CD4-positive, alpha-beta memory T cell (primary cell): ENCODE measurements at regions not wholly inside any gene's neighbourhood (a gene's known extent, or its start where the extent isn't known, plus 50 kb on each side); places are given as distances from the start of the nearest gene placed in this dataset.

Experiments used
- CTCF ChIA-PET: fragments of 350-600 bp; sonication (Branson Sonifier 250); formaldehyde crosslinking; loops from one replicate; lab custom pipeline; 2021; ENCODE audit warnings: inconsistent platforms; ENCODE audit not compliant: partially characterized antibody; lab: Charles Lee
- POLR2A ChIA-PET: fragments of 350-600 bp; sonication (Branson Sonifier 250); formaldehyde crosslinking; loops from one replicate; lab custom pipeline; 2021; ENCODE audit not compliant: partially characterized antibody; lab: Charles Lee
- DNase-seq, 5 donors: peaks; one replicate each; pipeline versions ENCODE4 v3.0.0 to v3.0.0-alpha.2; 2020 to 2022; ENCODE audit warnings: mixed read lengths in 1 of 5
- H3K27ac ChIP-seq: one replicate; pipeline ENCODE4 v1.7.0; 2013; ENCODE audit warnings: low read depth, low read length
- H3K27me3 ChIP-seq: 2 replicates; pipeline ENCODE4 v1.7.0; 2013; ENCODE audit warnings: mild to moderate bottlenecking, low read length, moderate library complexity; ENCODE audit not compliant: insufficient read depth
- H3K36me3 ChIP-seq: 2 replicates; pipeline ENCODE4 v1.7.0; 2013; ENCODE audit warnings: mild to moderate bottlenecking, low read length, moderate library complexity; ENCODE audit not compliant: insufficient read depth
- H3K4me1 ChIP-seq: 2 replicates; pipeline ENCODE4 v1.7.0; 2013; ENCODE audit warnings: mild to moderate bottlenecking, low read length, moderate library complexity; ENCODE audit not compliant: insufficient read depth
- H3K4me3 ChIP-seq, 2 donors: one replicate each; pipeline ENCODE4 v1.7.0; 2013; ENCODE audit warnings: low read length in 2 of 2, mild to moderate bottlenecking in 1 of 2
- H3K9me3 ChIP-seq, 2 donors: one replicate each; pipeline ENCODE4 v1.7.0; 2013; ENCODE audit warnings: low read length in 2 of 2, control low read depth in 1 of 2; ENCODE audit not compliant: control insufficient read depth in 1 of 2
- H3K27ac Mint-ChIP-seq, 7 donors: one replicate each; pipeline ENCODE4 v1.8.0; 2020 to 2021; ENCODE audit warnings: mixed read lengths in 7 of 7, mild to moderate bottlenecking in 6 of 7, inconsistent platforms in 3 of 7, moderate library complexity in 3 of 7
- H3K27me3 Mint-ChIP-seq, 2 donors: one replicate each; pipeline ENCODE4 v1.8.0; 2020 to 2021; ENCODE audit warnings: mixed read lengths in 2 of 2
- H3K36me3 Mint-ChIP-seq, 2 donors: one replicate each; pipeline ENCODE4 v1.8.0; 2020 to 2021; ENCODE audit warnings: mixed read lengths in 2 of 2, inconsistent platforms in 1 of 2, mild to moderate bottlenecking in 1 of 2
- H3K4me1 Mint-ChIP-seq, 4 donors: one replicate each; pipeline ENCODE4 v1.8.0; 2020 to 2021; ENCODE audit warnings: mixed read lengths in 4 of 4, mild to moderate bottlenecking in 1 of 4
- H3K4me3 Mint-ChIP-seq, 8 donors: one replicate each; pipeline ENCODE4 v1.8.0; 2020 to 2021; ENCODE audit warnings: mixed read lengths in 8 of 8, mild to moderate bottlenecking in 7 of 8, moderate library complexity in 6 of 8, inconsistent platforms in 3 of 8
- H3K9me3 Mint-ChIP-seq, 8 donors: one replicate each; pipeline ENCODE4 v1.8.0; 2020 to 2021; ENCODE audit warnings: mixed read lengths in 8 of 8, mild to moderate bottlenecking in 5 of 8, inconsistent platforms in 3 of 8, moderate library complexity in 1 of 8
- intact Hi-C: fragments of 100-400 bp; cut with micrococcal nuclease; formaldehyde crosslinking; loops from one replicate; pipeline ENCODE4 v1.15.1; 2023

DNA sequence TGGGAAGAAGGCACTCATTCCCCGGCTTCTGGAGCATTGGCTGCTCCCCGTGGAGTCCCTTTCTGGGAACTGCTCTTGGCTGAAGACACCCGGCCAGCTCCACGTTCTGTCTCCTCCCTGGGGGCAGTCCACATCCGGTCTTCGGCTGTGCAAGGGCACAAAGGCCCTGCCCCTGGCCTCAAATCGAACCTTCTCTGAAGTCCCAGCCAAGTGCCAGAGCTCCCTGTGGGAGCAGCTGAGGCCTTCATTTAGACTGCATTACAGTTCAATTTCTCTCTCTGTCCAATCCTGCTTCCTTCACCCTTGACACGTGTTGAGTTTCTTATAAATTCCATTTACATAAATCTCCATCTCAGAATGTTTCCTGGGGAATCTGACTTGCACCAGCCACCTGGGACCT lies 132.9 kb upstream of the POU3F1 start:
- no peaks in the 10 kb centered on the region for H3K9me3 ChIP-seq
- Mint-ChIP-seq H3K36me3 (no peaks in the 10 kb centered on the region), H3K27ac (no peak overlapping the region), H3K4me1 (no peaks in the 10 kb centered on the region), H3K27me3 (peaks cover 2 to 20% of the 10 kb centered on the region in 2 donors), H3K9me3 (no peaks in the 10 kb centered on the region), H3K4me3 (no peak overlapping the region)
- no peaks in the 10 kb centered on the region for H3K4me1 ChIP-seq
- H3K27me3 ChIP-seq: no peaks in the 10 kb centered on the region
- ChIA-PET POLR2A (no interaction called here), CTCF (no interaction called here)
- H3K27ac ChIP-seq: no peak overlapping the region
- no peak for DNase-seq
- intact Hi-C loops: no loop called here
- H3K36me3 ChIP-seq: no peaks in the 10 kb centered on the region
- H3K4me3 ChIP-seq: no peak overlapping the region

DNA sequence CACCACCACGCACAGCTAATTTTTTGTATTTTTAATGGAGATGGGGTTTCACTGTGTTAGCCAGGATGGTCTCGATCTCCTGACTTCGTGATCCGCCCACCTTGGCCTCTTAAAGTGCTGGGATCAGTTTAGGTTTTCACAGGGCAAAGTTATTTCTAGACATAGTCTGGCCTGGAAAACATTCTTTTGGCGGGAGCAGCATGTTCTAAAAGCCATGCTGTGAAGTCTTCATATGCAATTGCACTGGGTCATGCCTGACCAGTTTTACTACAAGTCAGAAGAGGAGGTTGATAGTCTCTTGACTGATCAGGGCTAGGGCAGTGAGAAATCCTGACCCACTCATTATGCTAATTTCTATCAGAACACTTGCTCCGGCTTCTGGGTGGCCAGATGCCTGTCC lies 131.6 kb upstream of the POU3F1 start:
- Histone ChIP-seq H3K4me3 (no peak overlapping the region), H3K27me3 (no peaks in the 10 kb centered on the region), H3K9me3 (no peaks in the 10 kb centered on the region), H3K4me1 (no peaks in the 10 kb centered on the region), H3K27ac (no peak overlapping the region), H3K36me3 (no peaks in the 10 kb centered on the region)
- no peaks in the 10 kb centered on the region for H3K36me3 Mint-ChIP-seq
- peaks cover 5 to 14% of the 10 kb centered on the region in 2 donors for H3K27me3 Mint-ChIP-seq
- no peaks in the 10 kb centered on the region for H3K9me3 Mint-ChIP-seq
- no peak for DNase-seq
- POLR2A ChIA-PET: no interaction called here
- CTCF ChIA-PET: no interaction called here
- H3K27ac Mint-ChIP-seq: no peak overlapping the region
- intact Hi-C loops: no loop called here
- no peak overlapping the region for H3K4me3 Mint-ChIP-seq
- no peaks in the 10 kb centered on the region for H3K4me1 Mint-ChIP-seq

DNA sequence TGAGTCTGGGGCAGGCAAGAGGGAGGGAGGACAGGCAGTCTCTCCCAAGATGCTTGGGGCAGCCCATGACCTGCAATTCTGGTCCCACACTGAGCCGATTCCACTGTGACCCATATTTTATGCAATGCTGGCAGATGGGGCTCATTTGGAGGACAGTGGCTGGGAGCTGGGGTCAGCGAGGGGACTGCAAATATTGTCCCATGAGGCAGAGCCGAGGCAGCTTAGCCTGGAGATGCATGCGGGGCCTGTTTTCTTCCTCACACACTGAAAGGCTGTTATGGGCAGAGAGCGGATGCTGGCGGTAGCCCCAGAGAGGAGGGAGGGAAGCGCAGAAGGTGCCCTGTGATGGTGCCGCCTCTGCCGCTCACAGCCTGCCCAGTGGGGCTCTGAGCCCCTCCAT lies 128.5 kb upstream of the POU3F1 start:
- no peaks in the 10 kb centered on the region for H3K36me3 ChIP-seq
- DNase-seq: no peak
- H3K4me1 ChIP-seq: no peaks in the 10 kb centered on the region
- H3K9me3 Mint-ChIP-seq: no peaks in the 10 kb centered on the region
- H3K4me3 Mint-ChIP-seq: no peak overlapping the region
- ChIA-PET POLR2A (no interaction called here), CTCF (no interaction called here)
- H3K4me3 ChIP-seq: no peak overlapping the region
- no peak overlapping the region for H3K27ac Mint-ChIP-seq
- no peaks in the 10 kb centered on the region for H3K4me1 Mint-ChIP-seq
- H3K27me3 Mint-ChIP-seq: peaks cover 5 to 15% of the 10 kb centered on the region in 2 donors
- intact Hi-C loops: no loop called here
- no peak overlapping the region for H3K27ac ChIP-seq
- no peaks in the 10 kb centered on the region for H3K36me3 Mint-ChIP-seq
- H3K9me3 ChIP-seq: no peaks in the 10 kb centered on the region
- no peaks in the 10 kb centered on the region for H3K27me3 ChIP-seq

DNA sequence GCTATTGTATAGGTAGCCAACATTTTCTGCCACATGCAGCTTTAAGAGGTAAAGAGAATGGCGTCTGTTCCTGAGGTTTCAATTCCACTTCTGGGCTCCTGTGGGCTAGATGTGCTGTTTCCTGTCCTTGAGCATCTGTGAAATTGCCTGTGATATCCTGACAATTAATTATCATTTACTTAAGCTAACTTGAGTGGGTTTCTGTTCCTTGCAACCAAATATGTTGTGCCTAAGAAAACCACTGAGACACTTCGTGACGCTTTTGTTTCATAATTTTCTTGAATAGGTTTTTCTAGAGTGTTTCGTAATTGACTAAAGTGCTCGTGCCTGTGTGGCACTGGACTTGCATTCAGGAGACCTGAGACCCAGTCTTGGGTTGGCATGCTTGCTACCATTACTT lies 127.3 kb upstream of the POU3F1 start:
- H3K27ac Mint-ChIP-seq: no peak overlapping the region
- H3K4me1 Mint-ChIP-seq: no peaks in the 10 kb centered on the region
- DNase-seq: no peak
- H3K9me3 ChIP-seq: no peaks in the 10 kb centered on the region
- no peaks in the 10 kb centered on the region for H3K4me1 ChIP-seq
- H3K4me3 Mint-ChIP-seq: no peak overlapping the region
- CTCF ChIA-PET: no interaction called here
- peaks cover 5 to 10% of the 10 kb centered on the region in 2 donors for H3K27me3 Mint-ChIP-seq
- POLR2A ChIA-PET: no interaction called here
- H3K36me3 ChIP-seq: no peaks in the 10 kb centered on the region
- H3K36me3 Mint-ChIP-seq: no peaks in the 10 kb centered on the region
- H3K27ac ChIP-seq: no peak overlapping the region
- H3K4me3 ChIP-seq: no peak overlapping the region
- no peaks in the 10 kb centered on the region for H3K27me3 ChIP-seq
- H3K9me3 Mint-ChIP-seq: no peaks in the 10 kb centered on the region
- intact Hi-C loops: no loop called here

DNA sequence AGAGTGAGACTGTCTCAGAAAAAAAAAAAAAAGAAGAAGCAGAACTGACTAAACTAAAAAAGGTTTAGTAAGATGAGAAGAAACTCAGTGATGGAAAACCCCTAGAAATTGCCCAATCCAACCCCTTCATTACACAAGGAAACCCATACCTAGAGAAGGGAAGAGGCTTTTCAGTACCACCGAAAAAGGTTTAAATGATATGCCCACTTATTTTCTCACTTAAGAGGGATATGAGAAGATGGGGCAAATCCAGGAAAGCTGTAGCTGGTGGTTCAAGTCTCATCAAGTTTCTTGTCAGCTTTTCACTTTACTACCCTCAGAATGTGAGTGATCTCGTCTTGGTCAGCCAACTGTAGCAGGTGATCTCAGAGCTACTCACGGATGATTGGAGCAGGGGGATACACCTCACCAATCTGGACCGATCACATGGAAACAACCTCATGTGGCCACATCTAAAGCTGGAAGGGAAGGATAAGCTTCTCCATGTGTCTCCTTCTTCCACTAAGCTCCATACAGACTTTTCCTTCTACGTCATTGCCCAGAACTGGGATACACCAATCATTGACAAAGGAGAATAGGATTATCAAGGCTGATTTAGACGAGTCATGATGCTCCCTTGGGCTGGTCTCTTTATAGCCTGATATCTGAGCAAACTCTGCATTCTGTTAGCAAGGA lies 126.7 kb upstream of the POU3F1 start:
- Histone ChIP-seq H3K27me3 (no peaks in the 10 kb centered on the region), H3K36me3 (no peaks in the 10 kb centered on the region), H3K4me3 (no peak overlapping the region), H3K9me3 (no peaks in the 10 kb centered on the region), H3K4me1 (no peaks in the 10 kb centered on the region), H3K27ac (no peak overlapping the region)
- intact Hi-C loops: no loop called here
- DNase-seq: no peak
- H3K27me3 Mint-ChIP-seq: peaks cover 5 to 10% of the 10 kb centered on the region in 2 donors
- POLR2A ChIA-PET: no interaction called here
- no peak overlapping the region for H3K4me3 Mint-ChIP-seq
- no peaks in the 10 kb centered on the region for H3K4me1 Mint-ChIP-seq
- CTCF ChIA-PET: no interaction called here
- no peak overlapping the region for H3K27ac Mint-ChIP-seq
- no peaks in the 10 kb centered on the region for H3K9me3 Mint-ChIP-seq
- no peaks in the 10 kb centered on the region for H3K36me3 Mint-ChIP-seq

DNA sequence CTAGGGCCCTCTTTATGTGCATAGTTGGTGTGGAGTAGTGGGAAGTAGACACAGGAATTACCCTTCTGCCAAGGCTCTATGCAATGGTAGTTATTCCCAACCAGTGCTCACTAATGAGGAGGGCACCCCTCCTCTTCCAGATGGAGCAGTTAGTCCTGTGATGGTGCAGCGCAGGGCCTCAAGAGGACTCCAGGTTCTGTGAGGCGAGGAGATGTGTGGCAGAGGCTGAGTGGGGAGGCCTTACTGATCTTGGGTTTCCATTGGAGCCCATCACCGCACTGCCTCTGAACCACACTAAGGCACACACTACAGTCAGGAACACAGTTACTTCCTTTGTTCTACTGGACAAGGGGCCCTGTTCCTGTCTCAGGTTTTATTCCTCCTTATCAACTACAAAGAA lies 122.5 kb upstream of the POU3F1 start:
- no peaks in the 10 kb centered on the region for H3K4me1 Mint-ChIP-seq
- H3K27me3 ChIP-seq: no peaks in the 10 kb centered on the region
- ChIA-PET POLR2A (no interaction called here), CTCF (no interaction called here)
- H3K9me3 Mint-ChIP-seq: no peaks in the 10 kb centered on the region
- H3K4me3 ChIP-seq: no peak overlapping the region
- H3K27ac ChIP-seq: no peak overlapping the region
- no peak for DNase-seq
- H3K36me3 ChIP-seq: no peaks in the 10 kb centered on the region
- no peak overlapping the region for H3K27ac Mint-ChIP-seq
- H3K4me3 Mint-ChIP-seq: no peak overlapping the region
- no peaks in the 10 kb centered on the region for H3K4me1 ChIP-seq
- peaks cover 8 to 15% of the 10 kb centered on the region in 2 donors for H3K27me3 Mint-ChIP-seq
- no peaks in the 10 kb centered on the region for H3K9me3 ChIP-seq
- no peaks in the 10 kb centered on the region for H3K36me3 Mint-ChIP-seq
- intact Hi-C loops: no loop called here

DNA sequence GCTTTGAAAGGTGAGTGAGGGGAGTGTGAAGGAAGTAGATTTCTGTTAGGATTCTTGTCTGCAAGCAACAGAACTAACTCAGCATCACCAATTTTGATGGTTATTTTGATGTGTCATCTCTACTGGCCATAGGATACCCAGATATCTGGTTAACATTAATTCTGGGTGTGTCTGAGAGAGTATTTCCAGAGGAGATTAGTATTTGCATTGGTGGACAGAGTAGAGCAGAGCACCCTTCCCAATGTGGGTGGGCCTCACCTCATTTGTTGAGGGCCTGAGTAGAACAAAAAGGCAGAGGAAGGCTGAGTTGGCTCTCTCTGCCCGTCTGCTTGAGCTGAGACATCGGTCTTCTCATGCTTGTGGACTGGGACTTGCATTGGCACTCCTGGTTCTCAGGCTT lies 121.8 kb upstream of the POU3F1 start:
- H3K36me3 ChIP-seq: no peaks in the 10 kb centered on the region
- no peaks in the 10 kb centered on the region for H3K9me3 ChIP-seq
- H3K27me3 ChIP-seq: no peaks in the 10 kb centered on the region
- intact Hi-C loops: no loop called here
- CTCF ChIA-PET: no interaction called here
- POLR2A ChIA-PET: no interaction called here
- no peak for DNase-seq
- Mint-ChIP-seq H3K9me3 (no peaks in the 10 kb centered on the region), H3K36me3 (no peaks in the 10 kb centered on the region), H3K27ac (peak overlapping the region in 1 of 7 donors; percentile 14), H3K4me1 (no peaks in the 10 kb centered on the region), H3K4me3 (no peak overlapping the region), H3K27me3 (peaks cover 10 to 14% of the 10 kb centered on the region in 2 donors)
- H3K4me3 ChIP-seq: no peak overlapping the region
- no peak overlapping the region for H3K27ac ChIP-seq
- H3K4me1 ChIP-seq: no peaks in the 10 kb centered on the region

DNA sequence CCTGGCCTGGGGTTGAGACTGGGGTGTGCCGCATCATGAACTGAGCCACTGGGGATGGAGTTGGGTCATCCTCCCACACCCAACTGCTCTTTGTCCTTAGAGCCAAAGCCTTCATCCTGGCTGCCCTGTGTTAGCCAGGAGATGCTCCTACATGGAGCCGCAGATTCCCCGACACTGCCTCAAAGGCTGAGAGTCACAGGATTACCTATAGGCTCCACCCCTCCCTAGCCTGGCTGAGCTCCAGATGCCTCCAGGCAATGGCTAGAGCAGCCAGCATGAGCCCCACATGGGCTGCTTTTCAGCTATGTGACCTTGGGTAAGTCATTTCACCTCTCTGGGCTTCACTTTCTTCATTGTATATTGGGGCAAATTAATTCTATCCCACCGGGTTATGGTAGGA lies 119.9 kb upstream of the POU3F1 start:
- no peaks in the 10 kb centered on the region for H3K4me1 Mint-ChIP-seq
- H3K9me3 Mint-ChIP-seq: peaks cover 0 to 2% (median 0%) of the 10 kb centered on the region in 8 donors
- H3K27ac Mint-ChIP-seq: no peak overlapping the region

More for the DNA sequence above, 119.9 kb upstream of the POU3F1 start:
- Histone ChIP-seq H3K9me3 (no peaks in the 10 kb centered on the region), H3K27ac (no peak overlapping the region), H3K36me3 (no peaks in the 10 kb centered on the region), H3K4me1 (no peaks in the 10 kb centered on the region), H3K4me3 (no peak overlapping the region), H3K27me3 (no peaks in the 10 kb centered on the region)
- POLR2A ChIA-PET: no interaction called here
- CTCF ChIA-PET: no interaction called here
- DNase-seq: no peak
- intact Hi-C loops: no loop called here
- Mint-ChIP-seq H3K27me3 (peaks cover 10 to 17% of the 10 kb centered on the region in 2 donors), H3K4me3 (no peak overlapping the region), H3K36me3 (no peaks in the 10 kb centered on the region)
